Keratinocyte (primary cell): ENCODE measurements at regions not wholly inside any gene's neighbourhood (a gene's known extent, or its start where the extent isn't known, plus 50 kb on each side); places are given as distances from the start of the nearest gene placed in this dataset.

Experiments used
- DNase-seq: peaks from one replicate; pipeline ENCODE4 v3.0.0-alpha.2; 2011; ENCODE audit warnings: low read depth, missing footprints, low spot score
- FAIRE-seq: peaks from 2 replicates; lab custom pipeline; 2011; peaks lifted over from hg19 to GRCh38; lab: Jason Lieb, UNC
- H2AFZ ChIP-seq: 2 replicates; pipeline ENCODE4 v1.6.0; 2012; ENCODE audit warnings: low read length, control low read depth, inconsistent platforms; ENCODE audit not compliant: control insufficient read depth
- H3K27ac ChIP-seq: 2 replicates; pipeline ENCODE4 v1.5.1; 2011; ENCODE audit warnings: low read length; ENCODE audit not compliant: control insufficient read depth, insufficient read depth
- H3K27me3 ChIP-seq: 3 replicates; pipeline ENCODE4 v1.6.0; 2011; ENCODE audit warnings: low read length; ENCODE audit not compliant: control insufficient read depth, insufficient read depth; ENCODE audit errors: extremely low read depth
- H3K36me3 ChIP-seq, 2 experiments: 2 replicates in 1 of 2; 3 replicates in 1 of 2; pipeline ENCODE4 v1.5.1; 2011; ENCODE audit warnings: low read length in 2 of 2, mild to moderate bottlenecking in 1 of 2; ENCODE audit not compliant: control insufficient read depth in 2 of 2, insufficient read depth in 2 of 2; ENCODE audit errors: extremely low read depth in 1 of 2
- H3K4me1 ChIP-seq: 3 replicates; pipeline ENCODE4 v1.5.1; 2011; ENCODE audit warnings: low read length; ENCODE audit not compliant: control insufficient read depth, insufficient read depth; ENCODE audit errors: extremely low read depth
- H3K4me2 ChIP-seq: 3 replicates; pipeline ENCODE4 v1.6.0; 2011; ENCODE audit warnings: low read depth, low read length; ENCODE audit not compliant: control insufficient read depth, insufficient read depth; ENCODE audit errors: extremely low read depth
- H3K4me3 ChIP-seq, 3 experiments: fragments of 200-600 bp in 1 of 3; sonication (generic) in 1 of 3; 2 replicates in 2 of 3; 3 replicates in 1 of 3; pipeline ENCODE4 v1.5.1; 2011 to 2016; ENCODE audit warnings: low read length in 3 of 3, mild to moderate bottlenecking in 3 of 3, control low read depth in 2 of 3, inconsistent platforms in 1 of 3, low read depth in 1 of 3, mixed read lengths in 1 of 3, mixed run types in 1 of 3, moderate library complexity in 1 of 3; ENCODE audit not compliant: control insufficient read depth in 2 of 3, insufficient read depth in 2 of 3; ENCODE audit errors: extremely low read depth in 1 of 3
- H3K79me2 ChIP-seq: 2 replicates; pipeline ENCODE4 v1.6.0; 2012; ENCODE audit warnings: low read length; ENCODE audit not compliant: control insufficient read depth, insufficient read depth
- H3K9ac ChIP-seq: 3 replicates; pipeline ENCODE4 v1.6.0; 2011; ENCODE audit warnings: low read length; ENCODE audit not compliant: control insufficient read depth, insufficient read depth; ENCODE audit errors: extremely low read depth
- H3K9me1 ChIP-seq: 3 replicates; pipeline ENCODE4 v1.6.0; 2011; ENCODE audit warnings: low read length; ENCODE audit not compliant: control insufficient read depth, insufficient read depth; ENCODE audit errors: extremely low read depth
- H3K9me3 ChIP-seq: 2 replicates; pipeline ENCODE4 v1.5.1; 2012; ENCODE audit warnings: low read depth, low read length; ENCODE audit not compliant: control insufficient read depth
- H4K20me1 ChIP-seq: 3 replicates; pipeline ENCODE4 v1.6.0; 2011; ENCODE audit warnings: low read length; ENCODE audit not compliant: control insufficient read depth, insufficient read depth; ENCODE audit errors: extremely low read depth
- CTCF ChIP-seq, 3 experiments: IDR thresholded peaks in 1 of 3; conservative IDR thresholded peaks in 1 of 3; optimal IDR thresholded peaks in 1 of 3; 2 replicates in 2 of 3; 3 replicates in 1 of 3; pipeline versions ENCODE3 to v1.5.1; 2011; ENCODE audit warnings: low read length in 3 of 3, mild to moderate bottlenecking in 3 of 3, moderate library complexity in 2 of 3, control low read depth in 1 of 3, inconsistent platforms in 1 of 3; ENCODE audit not compliant: insufficient read depth in 2 of 3; ENCODE audit errors: extremely low read depth in 1 of 3
- EZH2 ChIP-seq: IDR thresholded peaks from one replicate; pipeline ENCODE4 v1.6.1; 2012; ENCODE audit warnings: inconsistent platforms, mild to moderate bottlenecking, low read length, moderate library complexity
- dilution Hi-C: fragments of 300-500 bp; cut with MboI; formaldehyde crosslinking; loops from one replicate; pipeline ENCODE4 v1.7.0; 2020; ENCODE audit warnings: low sequenced_read_pairs; ENCODE audit not compliant: extremely low pct_ligation_motif_present

GRCh38 chr18:26706911-26707351, 158.6 kb downstream of the AQP4 start:
- DNase-seq (no peak), FAIRE-seq (no peak)
- H3K27ac ChIP-seq = no peak overlapping the region
- H3K36me3 ChIP-seq = no peaks in the 10 kb centered on the region
- H3K9me3 ChIP-seq = no peaks in the 10 kb centered on the region
- dilution Hi-C loops = no loop called here
- no peaks in the 10 kb centered on the region for H3K9me1 ChIP-seq
- no peak overlapping the region for H3K4me3 ChIP-seq
- no peaks in the 10 kb centered on the region for H3K79me2 ChIP-seq
- no peak overlapping the region for H3K9ac ChIP-seq
- no peaks in the 10 kb centered on the region for H3K27me3 ChIP-seq
- H3K4me1 ChIP-seq = no peaks in the 10 kb centered on the region
- H3K4me2 ChIP-seq = no peak overlapping the region
- no peaks in the 10 kb centered on the region for H4K20me1 ChIP-seq
- no peak overlapping the region for H2AFZ ChIP-seq
- TF ChIP-seq CTCF (optimal IDR thresholded peaks at IDR 0.05 in 1 of 3, IDR thresholded peaks at IDR 0.05 in 1 of 3, conservative IDR thresholded peaks at IDR 0.05 in 1 of 3; ENCODE audit: extremely low read depth in 1 of 3, insufficient read depth in 2 of 3, low read length in 3 of 3) (no peak), EZH2 (no peak)

- Histone ChIP-seq H3K9ac (no peak overlapping the region), H3K4me1 (no peaks in the 10 kb centered on the region), H3K4me2 (no peak overlapping the region), H3K27me3 (no peaks in the 10 kb centered on the region), H3K36me3 (no peaks in the 10 kb centered on the region), H2AFZ (no peak overlapping the region), H3K27ac (no peak overlapping the region), H3K4me3 (no peak overlapping the region), H3K9me1 (no peaks in the 10 kb centered on the region), H3K79me2 (no peaks in the 10 kb centered on the region), H4K20me1 (no peaks in the 10 kb centered on the region), H3K9me3 (no peaks in the 10 kb centered on the region)
- FAIRE-seq = no peak
- dilution Hi-C loops = no loop called here
- DNase-seq = no peak
- TF ChIP-seq EZH2 (no peak), CTCF (optimal IDR thresholded peaks at IDR 0.05 in 1 of 3, IDR thresholded peaks at IDR 0.05 in 1 of 3, conservative IDR thresholded peaks at IDR 0.05 in 1 of 3; ENCODE audit: extremely low read depth in 1 of 3, insufficient read depth in 2 of 3, low read length in 3 of 3) (no peak)
Observed at GRCh38 chr18:26705757-26706156, 157.4 kb upstream of the KCTD1 start.
